Spleen (tissue), 7 donors: ENCODE measurements at regions not wholly inside any gene's neighbourhood (a gene's known extent, or its start where the extent isn't known, plus 50 kb on each side); places are given as distances from the start of the nearest gene placed in this dataset.

ENCODE experiments used
- CTCF ChIP-seq, 11 experiments: fragments of 200-600 bp in 7 of 11; fragments of 450-650 bp in 4 of 11; sonication (generic) in 4 of 11; IDR thresholded peaks in 8 of 11; conservative IDR thresholded peaks in 3 of 11; 1 replicate in 7 of 11; 2 replicates in 4 of 11; pipeline versions ENCODE4 v1.4.0 to v1.8.0; 2016 to 2021; ENCODE audit warnings: antibody characterized with exemption in 11 of 11, inconsistent platforms in 4 of 11, mild to moderate bottlenecking in 1 of 11
- POLR2AphosphoS5 ChIP-seq, 3 donors: sonication (generic); formaldehyde crosslinking; IDR thresholded peaks; one replicate each; pipeline ENCODE4 v1.5.1; 2017; ENCODE audit warnings: antibody characterized with exemption in 3 of 3
- donor health status: DM: no; HTN: no; CAD: no; lungs with moderate emphysema.
- donor health status: DM: no; HTN: no; CAD: no.
- donor health status: DM: no; HTN: no; CAD: no.

DNA sequence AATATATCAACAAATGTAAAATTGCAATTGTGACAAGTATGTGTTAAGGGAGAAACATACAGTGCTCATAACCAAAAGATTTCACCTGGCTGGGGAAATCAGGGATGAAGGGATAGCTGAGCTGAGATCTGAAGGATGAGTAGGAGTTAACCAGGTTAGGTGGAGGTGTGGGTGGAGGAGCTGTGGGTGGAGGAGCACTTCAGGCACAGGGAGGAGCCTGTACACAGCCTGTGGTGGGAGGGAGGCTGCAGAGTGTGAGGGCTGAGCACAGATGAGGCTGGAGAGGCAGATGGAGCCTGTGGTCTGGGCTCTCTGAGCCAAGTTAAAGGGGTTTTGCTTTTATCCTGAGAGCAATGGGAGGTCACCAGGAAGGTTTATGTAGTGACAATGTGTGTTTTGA is 111.9 kb downstream of the XCL2 start:
- no peak for TF ChIP-seq POLR2AphosphoS5 (IDR thresholded peaks at IDR 0.05)
- no peak for TF ChIP-seq CTCF (IDR thresholded peaks at IDR 0.05 in 8 of 11, conservative IDR thresholded peaks at IDR 0.05 in 3 of 11)
